OCI-LY7 (cell line): ENCODE measurements at regions not wholly inside any gene's neighbourhood (a gene's known extent, or its start where the extent isn't known, plus 50 kb on each side); places are given as distances from the start of the nearest gene placed in this dataset.

Experiments used
- BruUV-seq: library from RNA; stranded (reverse); fragments of 400-500 nt; replicated peaks from 2 replicates; lab custom pipeline; 2021; lab: Mats Ljungman, UMichigan
- CTCF ChIA-PET: fragments of 300-600 bp; sonication (Branson Sonifier 250); formaldehyde crosslinking; loops from one replicate; lab custom pipeline; 2022; ENCODE audit warnings: antibody characterized with exemption; ENCODE audit not compliant: unreplicated experiment; lab: Charles Lee
- POLR2A ChIA-PET: fragments of 300-600 bp; sonication (Branson Sonifier 250); formaldehyde crosslinking; loops from one replicate; lab custom pipeline; 2022; ENCODE audit warnings: antibody characterized with exemption; lab: Charles Lee
- DNase-seq: peaks from one replicate; pipeline ENCODE4 v3.0.0-alpha.2; 2015; ENCODE audit warnings: low spot score
- H2AFZ ChIP-seq: fragments of 200-600 bp; sonication (generic), shearing (Covaris generic); 2 replicates; pipeline ENCODE4 v1.6.1; 2014; ENCODE audit warnings: mild to moderate bottlenecking, antibody characterized with exemption, low read length, moderate library complexity
- H3K27ac ChIP-seq: fragments of 200-600 bp; sonication (generic); 2 replicates; pipeline ENCODE4 v1.5.1; 2014; ENCODE audit warnings: mixed run types, low read depth, mild to moderate bottlenecking, moderate library complexity, low read length, inconsistent platforms; ENCODE audit not compliant: poor library complexity, severe bottlenecking
- H3K36me3 ChIP-seq: fragments of 200-600 bp; sonication (generic); 2 replicates; pipeline ENCODE4 v1.6.1; 2014; ENCODE audit warnings: mild to moderate bottlenecking, antibody characterized with exemption, low read length, moderate library complexity, mixed read lengths; ENCODE audit not compliant: insufficient read depth
- H3K4me1 ChIP-seq: fragments of 200-600 bp; sonication (generic); 2 replicates; pipeline ENCODE4 v1.5.1; 2014; ENCODE audit warnings: mild to moderate bottlenecking, low read length; ENCODE audit not compliant: insufficient read depth, poor library complexity, severe bottlenecking
- H3K4me2 ChIP-seq: fragments of 200-600 bp; sonication (generic); 2 replicates; pipeline ENCODE4 v1.6.1; 2014; ENCODE audit warnings: mild to moderate bottlenecking, low read length
- H3K4me3 ChIP-seq: fragments of 200-600 bp; sonication (generic); 2 replicates; pipeline ENCODE4 v1.5.1; 2014; ENCODE audit warnings: mild to moderate bottlenecking, low read depth, low read length; ENCODE audit not compliant: poor library complexity, severe bottlenecking
- H3K79me2 ChIP-seq: fragments of 200-600 bp; sonication (generic); 2 replicates; pipeline ENCODE4 v1.6.1; 2016; ENCODE audit warnings: low read depth, mild to moderate bottlenecking, low read length, moderate library complexity, mixed read lengths; ENCODE audit not compliant: insufficient read depth
- H3K9me2 ChIP-seq: fragments of 200-600 bp; sonication (generic); 2 replicates; pipeline ENCODE4 v1.6.1; 2016; ENCODE audit warnings: mild to moderate bottlenecking, low read length, mixed read lengths; ENCODE audit not compliant: insufficient read depth
- H3K9me3 ChIP-seq: fragments of 200-600 bp; sonication (generic); 2 replicates; pipeline ENCODE4 v1.6.1; 2014; ENCODE audit warnings: mild to moderate bottlenecking, mixed run types, low read length, mixed read lengths
- H4K20me1 ChIP-seq: fragments of 200-600 bp; sonication (generic); 2 replicates; pipeline ENCODE4 v1.6.1; 2014; ENCODE audit warnings: mild to moderate bottlenecking, antibody characterized with exemption, low read length, moderate library complexity, mixed read lengths; ENCODE audit not compliant: insufficient read depth
- EZH2phosphoT487 ChIP-seq: fragments of 200-600 bp; sonication (generic); IDR thresholded peaks from 2 replicates; pipeline ENCODE4 v1.6.1; 2018; ENCODE audit warnings: low read depth, borderline replicate concordance, mild to moderate bottlenecking, mixed run types, antibody characterized with exemption, low read length, moderate library complexity, mixed read lengths
- intact Hi-C: fragments of 100-400 bp; cut with micrococcal nuclease; formaldehyde crosslinking; loops from one replicate; pipeline ENCODE4 v1.10.0; 2022; ENCODE audit not compliant: unreplicated experiment
- TF ChIP-seq, protein P1 (sequence below): fragments of 200-600 bp; sonication (generic); conservative IDR thresholded peaks from 2 replicates; pipeline ENCODE4 v1.5.1; 2014; ENCODE audit warnings: mild to moderate bottlenecking, antibody characterized with exemption, low read length, moderate library complexity, mixed read lengths

DNA sequence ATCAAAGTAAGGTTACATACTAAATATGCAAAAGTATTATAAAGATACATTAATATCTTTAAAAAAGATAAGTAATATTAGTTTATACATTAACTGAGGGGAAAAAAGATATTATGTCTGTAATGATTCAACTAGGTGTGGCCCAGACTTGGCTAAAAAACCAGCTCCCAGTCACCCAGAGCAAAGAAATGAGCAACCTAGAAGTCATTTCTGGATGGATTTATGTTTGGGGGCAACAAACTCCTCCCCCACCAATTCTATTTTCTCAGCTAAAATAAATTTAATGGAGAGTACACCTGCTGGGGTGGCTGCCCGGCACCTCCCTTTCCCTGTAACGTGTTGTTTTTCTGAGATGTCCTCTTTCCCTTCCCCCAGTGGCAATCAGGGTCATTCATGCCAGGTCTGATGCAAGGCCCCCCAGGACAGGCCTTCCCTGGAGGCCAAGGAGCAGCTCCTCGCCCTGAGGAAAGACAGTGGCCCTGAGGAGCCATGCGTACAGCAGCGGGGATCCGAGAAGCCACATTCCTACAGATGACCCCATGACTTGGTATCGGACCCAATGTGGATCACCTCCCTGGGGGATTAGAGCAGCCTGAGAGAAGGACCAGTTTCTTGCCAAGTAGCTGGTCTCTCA lies 78.6 kb upstream of the DOCK9 start:
- TF ChIP-seq EZH2phosphoT487: no peak
- TF ChIP-seq, protein P1, sequence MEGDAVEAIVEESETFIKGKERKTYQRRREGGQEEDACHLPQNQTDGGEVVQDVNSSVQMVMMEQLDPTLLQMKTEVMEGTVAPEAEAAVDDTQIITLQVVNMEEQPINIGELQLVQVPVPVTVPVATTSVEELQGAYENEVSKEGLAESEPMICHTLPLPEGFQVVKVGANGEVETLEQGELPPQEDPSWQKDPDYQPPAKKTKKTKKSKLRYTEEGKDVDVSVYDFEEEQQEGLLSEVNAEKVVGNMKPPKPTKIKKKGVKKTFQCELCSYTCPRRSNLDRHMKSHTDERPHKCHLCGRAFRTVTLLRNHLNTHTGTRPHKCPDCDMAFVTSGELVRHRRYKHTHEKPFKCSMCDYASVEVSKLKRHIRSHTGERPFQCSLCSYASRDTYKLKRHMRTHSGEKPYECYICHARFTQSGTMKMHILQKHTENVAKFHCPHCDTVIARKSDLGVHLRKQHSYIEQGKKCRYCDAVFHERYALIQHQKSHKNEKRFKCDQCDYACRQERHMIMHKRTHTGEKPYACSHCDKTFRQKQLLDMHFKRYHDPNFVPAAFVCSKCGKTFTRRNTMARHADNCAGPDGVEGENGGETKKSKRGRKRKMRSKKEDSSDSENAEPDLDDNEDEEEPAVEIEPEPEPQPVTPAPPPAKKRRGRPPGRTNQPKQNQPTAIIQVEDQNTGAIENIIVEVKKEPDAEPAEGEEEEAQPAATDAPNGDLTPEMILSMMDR: no peak
- Histone ChIP-seq H2AFZ (no peak overlapping the region), H4K20me1 (no peaks in the 10 kb centered on the region; the same call in 1 of the 2 replicates), H3K9me2 (no peaks in the 10 kb centered on the region), H3K79me2 (peaks cover 4% of the 10 kb centered on the region; the same call in 1 of the 2 replicates), H3K36me3 (no peaks in the 10 kb centered on the region), H3K4me1 (peaks cover 38% of the 10 kb centered on the region), H3K27ac (no peak overlapping the region), H3K4me3 (no peak overlapping the region), H3K9me3 (no peaks in the 10 kb centered on the region), H3K4me2 (no peak overlapping the region)
- no TSS peak for BruUV-seq
- intact Hi-C loops: no loop called here
- POLR2A ChIA-PET: no interaction called here
- no peak for DNase-seq
- CTCF ChIA-PET: no interaction called here

DNA sequence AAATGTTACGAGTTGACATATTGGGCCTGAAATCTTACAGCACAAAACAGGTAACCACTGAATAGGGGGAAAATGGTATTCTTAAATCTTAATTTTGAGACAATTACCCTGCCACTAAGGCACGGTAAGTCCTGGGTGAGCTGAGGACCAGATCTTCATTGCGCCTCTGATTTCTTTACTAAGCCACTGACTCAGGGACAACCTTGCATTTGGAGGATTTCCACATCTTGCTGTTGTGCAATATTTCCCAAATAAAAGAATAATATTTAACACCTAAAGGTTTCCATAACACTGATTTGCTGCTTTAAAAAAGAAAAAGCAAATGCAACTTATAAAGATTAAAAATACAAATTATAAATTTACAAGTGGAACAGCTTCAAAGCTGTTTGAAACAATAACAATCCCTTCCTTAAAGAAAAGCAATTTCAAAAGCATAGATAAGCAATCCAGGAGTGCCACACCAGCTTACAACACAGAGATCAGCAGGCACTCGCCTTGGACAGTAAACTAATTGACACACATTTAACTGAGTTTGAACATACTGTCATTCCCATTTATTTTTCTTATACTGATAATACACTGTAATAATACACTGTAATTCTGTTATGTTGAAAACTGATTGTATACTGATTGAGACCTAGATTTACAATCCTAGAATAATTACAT lies 79.6 kb upstream of the DOCK9 start:
- POLR2A ChIA-PET: no interaction called here
- H3K4me1 ChIP-seq: peaks cover 29% of the 10 kb centered on the region
- BruUV-seq: no TSS peak

More for the DNA sequence above, 79.6 kb upstream of the DOCK9 start:
- no peak for TF ChIP-seq EZH2phosphoT487
- TF ChIP-seq, protein P1: no peak
- Histone ChIP-seq H3K79me2 (peaks cover 4% of the 10 kb centered on the region; the same call in 1 of the 2 replicates), H3K4me2 (no peak overlapping the region), H3K9me2 (no peaks in the 10 kb centered on the region), H3K4me3 (no peak overlapping the region), H3K36me3 (no peaks in the 10 kb centered on the region), H2AFZ (no peak overlapping the region), H4K20me1 (no peaks in the 10 kb centered on the region; the same call in 1 of the 2 replicates), H3K9me3 (no peaks in the 10 kb centered on the region), H3K27ac (no peak overlapping the region)
- CTCF ChIA-PET: no interaction called here
- no peak for DNase-seq
- intact Hi-C loops: no loop called here
